Natural killer cell (primary cell): ENCODE measurements at regions not wholly inside any gene's neighbourhood (a gene's known extent, or its start where the extent isn't known, plus 50 kb on each side); places are given as distances from the start of the nearest gene placed in this dataset.

Experiments used
- ATAC-seq, 3 donors: fragments of 150-1000 bp in 2 of 3; fragments of 200-7000 bp in 1 of 3; cut with Tn5 transposase; 1 replicate in 1 of 3; 2 replicates in 2 of 3; pipeline ENCODE4 v1.10.0; 2021; ENCODE audit warnings: mild to moderate bottlenecking in 2 of 3, moderate library complexity in 2 of 3
- DNase-seq, 2 donors: peaks; one replicate each; pipeline versions ENCODE4 v3.0.0 to v3.0.0-alpha.2; 2013 to 2021; ENCODE audit warnings: mixed read lengths in 1 of 2
- H3K27ac ChIP-seq: one replicate; pipeline ENCODE4 v1.5.1; 2013; ENCODE audit warnings: mild to moderate bottlenecking, low read length
- H3K27me3 ChIP-seq: one replicate; pipeline ENCODE4 v1.6.1; 2013; ENCODE audit warnings: low read length; ENCODE audit not compliant: control insufficient read depth, insufficient read depth
- H3K36me3 ChIP-seq: one replicate; pipeline ENCODE4 v1.6.1; 2013; ENCODE audit warnings: low read length; ENCODE audit not compliant: control insufficient read depth, insufficient read depth
- H3K4me1 ChIP-seq: one replicate; pipeline ENCODE4 v1.6.1; 2013; ENCODE audit warnings: low read length; ENCODE audit not compliant: control insufficient read depth, insufficient read depth
- H3K4me3 ChIP-seq: one replicate; pipeline ENCODE4 v1.5.1; 2013; ENCODE audit warnings: low read length
- H3K9me3 ChIP-seq: one replicate; pipeline ENCODE4 v1.6.1; 2013; ENCODE audit warnings: low read length; ENCODE audit not compliant: control insufficient read depth, insufficient read depth
- H3K27ac Mint-ChIP-seq, 2 donors: one replicate each; pipeline ENCODE4 v1.8.0; 2022; ENCODE audit warnings: mild to moderate bottlenecking in 2 of 2, mixed read lengths in 2 of 2, moderate library complexity in 1 of 2
- H3K27me3 Mint-ChIP-seq, 2 donors: one replicate each; pipeline ENCODE4 v1.8.0; 2022; ENCODE audit warnings: low read depth in 2 of 2, mixed read lengths in 2 of 2
- H3K36me3 Mint-ChIP-seq: one replicate; pipeline ENCODE4 v1.8.0; 2022; ENCODE audit warnings: mixed read lengths
- H3K4me1 Mint-ChIP-seq, 2 donors: one replicate each; pipeline ENCODE4 v1.8.0; 2022; ENCODE audit warnings: mixed read lengths in 2 of 2
- H3K4me3 Mint-ChIP-seq: one replicate; pipeline ENCODE4 v1.8.0; 2022; ENCODE audit warnings: mild to moderate bottlenecking, moderate library complexity, mixed read lengths
- H3K9me3 Mint-ChIP-seq, 2 donors: one replicate each; pipeline ENCODE4 v1.8.0; 2022; ENCODE audit warnings: mixed read lengths in 2 of 2
- CTCF ChIP-seq: fragments of 200-600 bp; IDR thresholded peaks from one replicate; pipeline ENCODE4 v1.8.0; 2022; ENCODE audit warnings: antibody characterized with exemption
- WGBS: methylation state at CpG from one replicate; pipeline ENCODE4 v1.1.7; 2013; ENCODE audit warnings: missing lambda C conversion rate; ENCODE audit not compliant: insufficient coverage; 5-methylcytosine and 5-hydroxymethylcytosine counted together
- intact Hi-C: fragments of 100-400 bp; cut with micrococcal nuclease; formaldehyde crosslinking; loops from one replicate; pipeline ENCODE4 v1.14.2; 2022

- Histone ChIP-seq H3K4me1 (no peaks in the 10 kb centered on the region), H3K9me3 (no peaks in the 10 kb centered on the region), H3K27ac (no peak overlapping the region), H3K4me3 (no peak overlapping the region), H3K36me3 (no peaks in the 10 kb centered on the region), H3K27me3 (no peaks in the 10 kb centered on the region)
- intact Hi-C loops, result no loop called here
- Mint-ChIP-seq H3K27me3 (no peaks in the 10 kb centered on the region), H3K4me3 (no peak overlapping the region), H3K4me1 (no peaks in the 10 kb centered on the region), H3K27ac (no peak overlapping the region), H3K36me3 (no peaks in the 10 kb centered on the region), H3K9me3 (peaks cover 0 to 5% of the 10 kb centered on the region in 2 donors)
- DNase-seq, result no peak
- WGBS, result 81% methylated on average over 4 of the region's 4 CpGs
- no peak for TF ChIP-seq CTCF
- no peak for ATAC-seq
Observed at GRCh38 chr5:124371111-124371706, 375.2 kb downstream of the ZNF608 start.

GRCh38 chr5:124370601-124371000 is 375.8 kb downstream of the ZNF608 start:
- no peaks in the 10 kb centered on the region for H3K36me3 Mint-ChIP-seq
- DNase-seq, result no peak
- Histone ChIP-seq H3K36me3 (no peaks in the 10 kb centered on the region), H3K27me3 (no peaks in the 10 kb centered on the region), H3K27ac (no peak overlapping the region), H3K4me3 (no peak overlapping the region), H3K4me1 (no peaks in the 10 kb centered on the region), H3K9me3 (no peaks in the 10 kb centered on the region)
- no peaks in the 10 kb centered on the region for H3K4me1 Mint-ChIP-seq
- H3K9me3 Mint-ChIP-seq, result peaks cover 0 to 3% of the 10 kb centered on the region in 2 donors
- H3K27ac Mint-ChIP-seq, result no peak overlapping the region
- TF ChIP-seq CTCF, result no peak
- intact Hi-C loops, result no loop called here
- no peak for ATAC-seq
- H3K4me3 Mint-ChIP-seq, result no peak overlapping the region
- no peaks in the 10 kb centered on the region for H3K27me3 Mint-ChIP-seq

- DNase-seq (no peak), ATAC-seq (no peak)
- H3K36me3 ChIP-seq, result no peaks in the 10 kb centered on the region
- Mint-ChIP-seq H3K27ac (no peak overlapping the region), H3K4me1 (no peaks in the 10 kb centered on the region), H3K27me3 (no peaks in the 10 kb centered on the region), H3K4me3 (no peak overlapping the region), H3K9me3 (peaks cover 2 to 4% of the 10 kb centered on the region in 2 donors), H3K36me3 (no peaks in the 10 kb centered on the region)
- no peak overlapping the region for H3K4me3 ChIP-seq
- no peaks in the 10 kb centered on the region for H3K9me3 ChIP-seq
- TF ChIP-seq CTCF, result no peak
- H3K27ac ChIP-seq, result no peak overlapping the region
- 87% methylated on average over 4 of the region's 4 CpGs for WGBS
- intact Hi-C loops, result no loop called here
- no peaks in the 10 kb centered on the region for H3K4me1 ChIP-seq
- no peaks in the 10 kb centered on the region for H3K27me3 ChIP-seq
Observed at GRCh38 chr5:124365361-124365801, 381.1 kb downstream of the ZNF608 start.

GRCh38 chr5:124355928-124356327 is 390.5 kb downstream of the ZNF608 start:
- 60% methylated on average over 1 of the region's 1 CpG for WGBS
- Histone ChIP-seq H3K27ac (no peak overlapping the region), H3K27me3 (peaks cover 2% of the 10 kb centered on the region), H3K9me3 (no peaks in the 10 kb centered on the region), H3K4me3 (no peak overlapping the region), H3K36me3 (no peaks in the 10 kb centered on the region), H3K4me1 (no peaks in the 10 kb centered on the region)
- TF ChIP-seq CTCF, result no peak
- intact Hi-C loops, result no loop called here
- Mint-ChIP-seq H3K4me1 (peaks cover 0 to 5% of the 10 kb centered on the region in 2 donors), H3K27ac (no peak overlapping the region), H3K4me3 (no peak overlapping the region), H3K9me3 (peaks cover 6 to 7% of the 10 kb centered on the region in 2 donors), H3K36me3 (no peaks in the 10 kb centered on the region), H3K27me3 (peaks cover 6 to 22% of the 10 kb centered on the region in 2 donors)
- DNase-seq (no peak), ATAC-seq (no peak)
